ENCODE measurements at regions not wholly inside any gene's neighbourhood (a gene's known extent, or its start where the extent isn't known, plus 50 kb on each side); places are given as distances from the start of the nearest gene placed in this dataset.

DNA sequence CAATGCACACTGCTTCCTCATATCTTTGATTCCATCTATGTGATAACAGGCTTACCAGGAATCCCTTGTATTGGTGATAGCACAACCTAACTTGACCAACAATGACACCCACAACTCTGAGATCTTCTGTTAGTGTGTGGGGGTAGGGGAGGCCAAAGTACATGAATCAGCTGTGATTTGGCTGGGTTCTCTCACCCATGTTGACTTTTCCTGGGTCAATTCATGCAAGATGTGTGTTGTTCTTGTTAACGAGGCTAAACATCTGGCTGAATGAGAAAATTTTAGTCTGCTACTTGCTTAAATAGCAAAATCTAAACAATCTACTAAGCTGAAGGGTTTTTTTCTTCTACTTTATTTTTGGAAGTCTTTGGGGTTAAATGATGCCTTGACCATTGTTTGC is 341.2 kb upstream of the SLC14A2 start:
- DNase-seq = no peak

DNA sequence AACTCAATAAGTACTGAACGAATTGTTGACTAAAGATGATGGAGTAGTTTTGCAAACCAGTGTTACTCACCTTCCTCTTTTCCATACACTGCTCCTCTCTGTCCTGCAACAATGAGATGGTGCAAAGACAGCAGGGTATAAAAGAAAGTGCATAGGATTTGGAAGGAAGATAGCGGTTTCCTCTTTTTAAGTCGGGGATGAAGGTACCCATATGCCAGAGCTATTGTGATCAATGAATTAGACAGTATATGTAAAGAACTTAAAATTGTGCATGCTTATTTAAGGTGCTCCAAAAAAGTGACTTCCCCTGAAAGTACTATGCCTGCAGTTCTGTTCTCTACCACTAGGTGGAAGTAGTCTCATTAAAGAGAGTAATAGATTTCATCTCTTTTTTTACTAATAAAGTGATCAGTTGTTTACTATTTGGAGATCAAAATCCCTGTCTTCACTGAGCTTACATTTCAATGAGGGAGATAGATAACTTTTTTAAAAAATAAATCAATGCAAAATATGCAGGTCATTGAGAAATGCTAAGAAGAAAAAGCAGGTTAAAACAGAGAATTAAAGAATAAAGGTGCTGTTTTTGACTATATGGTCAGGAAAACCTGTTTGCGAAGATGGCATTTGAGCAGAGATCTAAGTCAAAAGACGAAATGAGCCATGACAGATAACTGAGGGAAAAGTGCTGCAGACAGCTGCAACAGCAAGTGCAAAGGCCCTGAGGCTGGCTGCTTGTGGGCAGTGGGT is 339.7 kb upstream of the SLC14A2 start:
- no peak for DNase-seq

GRCh38 chr18:45276878-45277277 is 338.4 kb upstream of the SLC14A2 start:
- no peak for DNase-seq

GRCh38 chr18:45277908-45278307 is 337.4 kb upstream of the SLC14A2 start:
- no peak for DNase-seq

GRCh38 chr18:45280481-45281276 is 334.6 kb upstream of the SLC14A2 start:
- no peak for DNase-seq

- DNase-seq = no peak
Observed at GRCh38 chr18:45282101-45282812, 333.0 kb upstream of the SLC14A2 start.

DNA sequence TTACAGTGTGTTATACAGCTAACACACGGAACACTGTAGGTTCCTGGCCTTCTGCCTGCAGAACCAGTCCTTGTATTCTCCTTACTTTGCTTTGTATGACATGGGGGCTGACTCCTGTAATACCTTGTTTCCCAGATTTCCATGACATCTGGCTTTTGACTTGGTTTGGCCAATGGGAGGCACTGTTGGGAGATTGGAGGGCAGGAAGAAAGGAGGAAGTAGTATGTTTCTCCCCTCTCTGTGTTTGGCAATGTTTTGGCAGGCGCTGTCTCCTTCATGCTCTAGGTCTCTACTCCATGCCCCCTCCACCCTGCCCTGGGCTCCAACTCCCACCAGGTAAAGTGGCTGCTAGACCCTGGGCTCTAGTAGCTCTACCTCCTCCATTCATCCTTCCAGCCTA is 331.1 kb upstream of the SLC14A2 start:
- no peak for DNase-seq

DNA sequence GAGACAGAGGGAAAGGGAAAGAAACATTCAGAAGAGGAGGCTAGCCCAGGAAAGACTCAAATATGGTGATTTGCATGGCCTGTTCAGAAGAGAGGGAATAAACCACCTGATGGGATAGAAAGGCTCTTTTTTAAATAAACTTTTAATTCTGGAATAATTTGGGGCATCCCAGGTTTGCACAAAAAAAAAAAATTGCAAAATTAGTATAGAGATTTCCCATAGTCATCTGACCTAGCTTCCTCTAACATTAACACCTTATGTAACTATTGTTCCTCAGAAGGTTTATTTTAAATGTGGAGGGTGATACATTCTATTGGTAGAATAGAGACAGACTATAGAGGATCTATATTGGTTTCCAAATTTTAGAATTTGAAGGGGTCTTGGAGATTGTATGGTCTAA is 330.4 kb upstream of the SLC14A2 start:
- DNase-seq = no peak

DNA sequence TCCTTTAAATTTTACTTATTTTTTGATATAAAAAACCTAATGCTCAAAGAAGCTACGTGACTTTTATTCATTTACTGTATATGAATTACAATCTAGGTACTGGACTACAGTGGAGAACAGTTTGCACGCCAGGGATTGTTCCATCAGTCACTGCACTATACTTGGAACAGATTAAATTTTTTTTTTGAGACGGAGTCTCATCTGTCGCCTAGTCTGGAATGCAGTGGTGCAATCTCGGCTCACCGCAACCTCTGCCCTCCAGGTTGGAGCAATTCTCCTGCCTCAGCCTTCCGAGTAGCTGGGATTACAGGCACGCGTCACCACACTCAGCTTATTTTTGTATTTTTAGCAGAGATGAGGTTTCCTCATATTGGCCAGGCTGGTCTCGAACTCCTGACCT is 330.0 kb upstream of the SLC14A2 start:
- DNase-seq = no peak

DNA sequence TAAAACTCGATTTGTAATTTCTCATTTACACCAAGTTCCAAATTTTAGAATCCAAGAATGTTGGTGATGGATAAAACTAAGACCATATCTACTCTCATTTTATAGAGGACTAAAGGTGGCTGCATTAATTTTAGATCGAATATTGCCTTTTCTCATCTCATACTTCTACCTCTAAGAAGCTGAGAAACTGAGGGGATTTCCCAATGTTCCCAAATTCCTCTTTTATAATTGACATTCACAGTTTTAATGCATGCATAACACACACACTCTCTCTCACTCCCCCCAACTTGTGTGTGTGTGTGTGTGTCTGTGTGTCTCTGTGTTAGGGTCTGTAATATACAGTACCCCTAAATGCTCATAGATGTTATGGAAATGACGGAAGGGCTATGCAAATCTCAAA is 328.8 kb upstream of the SLC14A2 start:
- no peak for DNase-seq

DNA sequence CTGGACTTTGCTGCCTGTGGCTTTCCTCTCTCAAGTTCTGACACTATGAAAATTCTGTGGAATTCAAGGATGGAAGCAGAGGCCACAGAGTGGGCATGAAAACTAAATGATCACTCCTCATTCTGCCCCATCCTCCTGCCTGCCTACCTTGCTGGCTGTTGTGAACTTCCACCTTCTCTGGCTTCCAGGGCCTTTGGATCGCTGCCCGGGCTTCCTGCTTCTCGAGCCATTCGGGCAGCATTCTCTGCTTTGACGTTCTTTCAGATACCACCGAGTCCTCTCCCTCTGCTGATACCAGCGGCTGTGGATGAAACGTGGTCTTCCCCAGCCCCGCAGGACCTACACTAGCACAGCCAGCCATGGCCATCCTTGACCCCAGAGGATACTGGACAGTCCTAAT is 327.7 kb upstream of the SLC14A2 start:
- DNase-seq = no peak

- no peak for DNase-seq
Observed at GRCh38 chr18:45290364-45290763, 324.9 kb upstream of the SLC14A2 start.

DNA sequence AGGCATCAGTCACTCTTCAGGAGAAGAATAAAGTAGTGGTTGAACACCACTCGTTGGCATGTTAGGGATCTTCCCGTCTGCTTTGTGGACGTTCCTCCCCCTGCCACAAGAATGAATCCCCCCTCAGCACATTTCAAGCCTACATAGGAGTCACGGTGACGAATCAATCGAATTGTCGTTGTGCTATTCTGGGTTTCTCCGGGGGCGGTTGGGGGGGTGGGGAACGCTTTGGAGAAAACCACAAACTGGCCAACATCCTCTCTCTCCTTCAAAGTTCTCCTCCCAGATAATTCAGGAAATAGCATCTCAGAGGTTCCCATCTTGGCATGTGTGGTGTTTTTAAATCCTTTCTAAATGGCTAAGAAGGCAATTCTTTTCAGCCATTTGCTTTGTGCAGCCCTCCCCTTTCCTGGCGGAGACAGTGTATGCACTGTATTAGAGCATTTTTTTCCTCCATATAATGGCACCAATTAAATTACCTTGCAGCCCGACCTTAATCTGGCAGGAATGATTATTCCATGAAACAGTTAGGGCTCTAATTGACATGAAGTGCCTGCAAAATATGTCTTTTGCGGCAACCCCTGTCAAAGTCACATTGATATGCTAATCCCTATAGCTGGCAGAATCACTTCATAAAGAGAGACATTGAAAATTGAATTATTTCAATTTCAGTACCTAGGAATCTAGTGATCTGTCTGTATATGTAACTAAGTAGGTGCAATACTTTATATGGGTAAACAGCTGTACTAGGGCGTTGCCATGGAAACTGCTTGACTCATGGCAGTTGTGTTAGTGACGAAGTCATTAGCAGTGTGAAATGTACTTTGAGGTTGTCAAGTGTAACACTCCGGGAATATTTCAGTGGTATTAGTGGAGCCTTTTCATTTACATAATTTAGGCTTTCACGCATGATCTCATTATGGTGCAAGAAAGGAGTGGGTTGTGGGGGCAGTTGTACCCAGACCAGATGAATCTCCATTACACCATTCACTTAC is 323.4 kb upstream of the SLC14A2 start:
- no peak for DNase-seq

GRCh38 chr18:45295388-45295787 is 319.9 kb upstream of the SLC14A2 start:
- DNase-seq = no peak

DNA sequence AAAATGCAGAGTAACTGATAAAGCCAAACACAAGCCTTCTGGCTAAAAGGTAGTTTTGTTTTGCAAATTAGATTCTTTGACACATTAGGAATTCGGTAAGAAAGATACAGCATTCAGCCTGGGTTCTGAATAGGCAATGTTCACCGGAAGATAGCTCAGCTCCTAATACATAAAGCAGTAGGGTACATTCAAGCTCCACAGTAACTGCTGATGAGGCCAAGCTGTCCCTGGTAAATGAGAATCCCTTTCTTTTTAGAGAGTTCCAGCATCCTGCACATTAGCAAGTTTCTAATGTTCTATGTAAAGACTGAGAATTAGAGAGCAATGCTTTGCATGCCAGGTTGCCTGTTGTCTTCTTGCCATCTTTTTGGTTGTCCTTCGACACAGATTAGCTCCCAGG is 316.3 kb upstream of the SLC14A2 start:
- no peak for DNase-seq

DNA sequence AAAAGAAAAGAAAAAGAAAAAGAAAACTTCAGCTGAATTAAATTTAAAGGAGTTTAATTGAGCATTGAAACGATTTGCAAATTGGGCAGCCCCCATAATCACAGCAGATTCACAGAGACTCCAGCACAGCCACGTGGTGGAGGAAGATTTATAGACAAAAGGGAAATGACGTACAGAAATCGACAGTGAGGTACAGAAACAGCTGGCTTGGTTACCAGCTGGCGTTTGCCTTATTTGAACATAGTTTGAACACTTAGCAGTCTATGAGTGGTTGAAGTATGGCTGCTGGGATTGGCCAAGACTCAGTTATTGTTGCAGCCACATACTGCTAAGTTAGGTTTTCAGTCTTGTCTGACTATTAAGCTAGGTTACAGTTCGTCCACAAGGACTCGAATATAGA is 312.2 kb upstream of the SLC14A2 start:
- DNase-seq = no peak

- no peak for DNase-seq
Observed at GRCh38 chr18:45304558-45304957, 310.7 kb upstream of the SLC14A2 start.

DNA sequence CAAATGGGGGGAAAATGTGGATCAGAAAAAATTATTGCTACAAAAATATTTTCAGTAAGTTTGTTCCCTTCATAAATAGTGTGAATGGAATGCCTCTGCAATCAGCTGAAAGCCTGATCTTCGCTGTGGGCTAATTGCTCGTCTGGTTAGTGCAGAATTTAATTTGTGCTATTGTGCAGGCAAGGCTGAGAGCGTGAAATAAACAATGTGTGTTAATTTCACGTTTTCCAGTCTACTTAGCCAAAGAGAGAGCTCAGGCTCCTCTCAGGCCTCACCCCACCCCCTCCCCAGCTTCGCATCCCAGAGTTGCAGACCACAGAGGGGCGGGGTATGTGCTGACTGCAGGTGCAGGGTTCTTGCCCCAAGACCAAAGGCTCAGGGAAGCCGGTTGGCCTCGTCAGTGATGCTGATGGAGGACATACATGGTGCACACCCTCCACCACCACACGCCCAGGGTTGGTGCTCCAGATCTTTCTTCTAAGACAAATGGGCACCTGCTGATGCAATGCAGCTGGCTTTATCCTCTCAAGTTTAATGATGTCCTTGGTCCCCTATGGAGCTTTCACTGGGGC is 302.6 kb upstream of the SLC14A2 start:
- no peak for DNase-seq

DNA sequence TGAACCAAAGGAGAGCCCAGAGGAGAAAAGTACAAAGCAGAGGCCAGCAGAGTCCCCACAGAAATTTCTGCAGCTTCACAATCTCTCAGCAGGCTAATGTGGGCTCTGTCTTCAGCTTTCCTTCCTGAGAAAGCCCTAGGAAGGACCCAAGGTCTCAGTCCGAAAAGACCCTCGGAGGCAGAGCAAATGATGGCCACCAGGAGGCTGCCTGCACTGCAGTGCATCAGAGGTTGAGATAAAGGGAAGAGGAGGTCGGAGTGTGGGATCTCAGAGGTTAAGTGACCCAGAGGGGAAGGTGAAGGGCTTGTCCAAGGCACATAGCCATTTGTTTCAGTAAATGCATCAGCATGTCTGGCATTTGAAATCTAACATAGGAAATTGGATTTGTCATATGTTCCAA is 299.1 kb upstream of the SLC14A2 start:
- DNase-seq = no peak

GRCh38 chr18:45317948-45318640 is 297.2 kb upstream of the SLC14A2 start:
- no peak for DNase-seq

- DNase-seq = no peak
Observed at GRCh38 chr18:45320724-45321123, 294.6 kb upstream of the SLC14A2 start.

DNA sequence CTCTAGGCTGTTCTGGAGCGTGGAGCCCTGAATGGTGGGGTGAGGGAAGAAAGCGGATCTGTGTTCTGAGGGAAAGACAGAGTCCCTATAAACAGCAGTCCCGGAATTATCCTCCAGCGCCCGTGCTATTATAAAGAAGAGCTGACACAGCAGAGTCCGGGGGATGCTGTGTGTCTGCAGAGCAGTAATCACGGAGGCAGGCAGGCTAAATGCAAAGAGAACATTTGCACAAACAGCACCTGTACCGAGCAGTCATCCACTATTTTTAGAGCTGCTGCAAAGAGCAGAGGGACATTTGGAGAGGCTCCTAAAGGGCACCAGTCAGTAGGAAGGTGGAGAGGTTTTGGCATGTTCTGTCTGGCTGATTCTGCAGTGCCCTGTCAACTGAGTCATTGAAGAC is 293.8 kb upstream of the SLC14A2 start:
- no peak for DNase-seq

All from NCI-H1930 (cell line).